GM10266 (cell line): ENCODE measurements at regions not wholly inside any gene's neighbourhood (a gene's known extent, or its start where the extent isn't known, plus 50 kb on each side); places are given as distances from the start of the nearest gene placed in this dataset.

Experiments used
- DNase-seq: peaks from one replicate; pipeline ENCODE4 v3.0.0; 2012; ENCODE audit errors: extremely low spot score
- CTCF ChIP-seq: IDR thresholded peaks from 2 replicates; pipeline ENCODE4 v1.5.1; 2012; ENCODE audit warnings: mild to moderate bottlenecking, low read depth; ENCODE audit not compliant: control insufficient read depth, insufficient read depth; ENCODE audit errors: missing control alignments

GRCh38 chrX:115936008-115936407 is 234.5 kb upstream of the AGTR2 start:
- no peak for TF ChIP-seq CTCF
- DNase-seq: no peak

- TF ChIP-seq CTCF: no peak
- no peak for DNase-seq
These were observed 231.5 kb upstream of the AGTR2 start for GRCh38 chrX:115939070-115939469.

GRCh38 chrX:115939636-115940160 is 230.8 kb upstream of the AGTR2 start:
- TF ChIP-seq CTCF: no peak
- no peak for DNase-seq

GRCh38 chrX:115940348-115940747 is 230.2 kb upstream of the AGTR2 start:
- DNase-seq: no peak
- no peak for TF ChIP-seq CTCF

- TF ChIP-seq CTCF: peak; percentile 8
- no peak for DNase-seq
These were observed 229.6 kb upstream of the AGTR2 start for GRCh38 chrX:115940888-115941332.

- no peak for TF ChIP-seq CTCF
- no peak for DNase-seq
These were observed 229.2 kb upstream of the AGTR2 start for GRCh38 chrX:115941388-115941787.

GRCh38 chrX:115946059-115946458 is 224.5 kb upstream of the AGTR2 start:
- DNase-seq: no peak
- no peak for TF ChIP-seq CTCF
